OCI-LY1 (cell line): ENCODE measurements at regions not wholly inside any gene's neighbourhood (a gene's known extent, or its start where the extent isn't known, plus 50 kb on each side); places are given as distances from the start of the nearest gene placed in this dataset.

Experiments
- CTCF ChIP-seq: fragments of 200-600 bp; sonication (generic), shearing (Covaris generic); IDR thresholded peaks from 2 replicates; pipeline ENCODE4 v1.5.1; 2017; ENCODE audit warnings: mild to moderate bottlenecking, antibody characterized with exemption, low read length, moderate library complexity, mixed read lengths
- EZH2 ChIP-seq: fragments of 200-600 bp; sonication (generic), shearing (Covaris generic); IDR thresholded peaks from 2 replicates; pipeline ENCODE4 v1.8.0; 2017; ENCODE audit warnings: borderline replicate concordance, mixed run types, mild to moderate bottlenecking, antibody characterized with exemption, low read length, moderate library complexity, mixed read lengths

GRCh38 chr4:3852309-3852708, 86.1 kb downstream of the ADRA2C start:
- TF ChIP-seq CTCF, result no peak
- no peak for TF ChIP-seq EZH2
